Tibial nerve (tissue), 4 donors: ENCODE measurements at regions not wholly inside any gene's neighbourhood (a gene's known extent, or its start where the extent isn't known, plus 50 kb on each side); places are given as distances from the start of the nearest gene placed in this dataset.

Experiments used
- DNase-seq, 2 donors: peaks; one replicate each; pipeline ENCODE4 v3.0.0-alpha.2; 2019; ENCODE audit warnings: low spot score in 2 of 2
- H3K27ac ChIP-seq, 4 donors: fragments of 200-600 bp; sonication (generic) in 3 of 4; one replicate each; pipeline ENCODE4 v1.5.1; 2017 to 2019; ENCODE audit warnings: mild to moderate bottlenecking in 1 of 4
- H3K27me3 ChIP-seq, 2 donors: fragments of 200-600 bp; sonication (generic) in 1 of 2; one replicate each; pipeline versions ENCODE4 v1.5.1 to v1.6.0; 2017 to 2019
- H3K36me3 ChIP-seq, 3 donors: fragments of 200-600 bp; sonication (generic); one replicate each; pipeline ENCODE4 v1.5.1; 2018 to 2019
- H3K4me1 ChIP-seq, 4 donors: fragments of 200-600 bp; sonication (generic) in 3 of 4; one replicate each; pipeline ENCODE4 v1.5.1; 2017 to 2019
- H3K4me3 ChIP-seq, 4 donors: fragments of 200-600 bp; sonication (generic) in 3 of 4; one replicate each; pipeline ENCODE4 v1.5.1; 2017 to 2019; ENCODE audit warnings: mild to moderate bottlenecking in 1 of 4, moderate library complexity in 1 of 4
- H3K9me3 ChIP-seq, 4 donors: fragments of 200-600 bp; sonication (generic) in 3 of 4; one replicate each; pipeline ENCODE4 v1.5.1; 2017 to 2019
- EP300 ChIP-seq, 2 donors: sonication (generic); formaldehyde crosslinking; IDR thresholded peaks; one replicate each; pipeline ENCODE4 v1.6.1; 2017; ENCODE audit warnings: antibody characterized with exemption in 2 of 2, mild to moderate bottlenecking in 1 of 2
- POLR2A ChIP-seq, 2 donors: fragments of 450-650 bp; IDR thresholded peaks; one replicate each; pipeline ENCODE4 v1.6.1; 2017; ENCODE audit warnings: antibody characterized with exemption in 2 of 2, mild to moderate bottlenecking in 2 of 2, moderate library complexity in 2 of 2
- WGBS, 2 donors: methylation state at CpG; one replicate each; pipeline ENCODE4 v1.1.5; 2018; 5-methylcytosine and 5-hydroxymethylcytosine counted together
- TF ChIP-seq, protein P1 (sequence below), 5 experiments: fragments of 200-600 bp in 3 of 5; fragments of 450-650 bp in 2 of 5; sonication (generic) in 3 of 5; IDR thresholded peaks; one replicate each; pipeline ENCODE4 v1.5.1; 2016 to 2019; ENCODE audit warnings: antibody characterized with exemption in 5 of 5, mild to moderate bottlenecking in 3 of 5, moderate library complexity in 2 of 5

DNA sequence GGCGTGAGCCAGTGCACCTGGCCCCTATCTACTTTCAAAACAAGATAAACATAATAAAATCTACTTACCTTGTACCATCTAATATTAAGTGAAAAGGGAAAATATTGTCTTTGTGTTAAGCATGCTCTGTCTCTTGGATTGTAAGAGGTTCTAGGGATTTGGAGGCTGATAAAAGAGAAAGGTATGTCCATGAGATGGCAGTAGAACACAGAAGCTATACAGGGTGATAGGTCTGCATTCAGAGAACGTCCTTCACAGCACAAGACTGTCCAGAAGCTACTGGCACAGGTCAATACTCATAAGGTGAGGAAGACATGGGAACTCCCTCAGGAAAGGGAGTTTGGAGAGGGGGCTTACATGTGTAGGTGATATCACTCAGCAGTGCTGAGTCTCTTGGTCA is 135.5 kb downstream of the TMEM47 start:
- Histone ChIP-seq H3K36me3 (no peaks in the 10 kb centered on the region), H3K4me1 (no peaks in the 10 kb centered on the region), H3K9me3 (no peaks in the 10 kb centered on the region), H3K27ac (no peak overlapping the region), H3K4me3 (no peak overlapping the region), H3K27me3 (no peaks in the 10 kb centered on the region)
- DNase-seq: no peak
- TF ChIP-seq, protein P1, sequence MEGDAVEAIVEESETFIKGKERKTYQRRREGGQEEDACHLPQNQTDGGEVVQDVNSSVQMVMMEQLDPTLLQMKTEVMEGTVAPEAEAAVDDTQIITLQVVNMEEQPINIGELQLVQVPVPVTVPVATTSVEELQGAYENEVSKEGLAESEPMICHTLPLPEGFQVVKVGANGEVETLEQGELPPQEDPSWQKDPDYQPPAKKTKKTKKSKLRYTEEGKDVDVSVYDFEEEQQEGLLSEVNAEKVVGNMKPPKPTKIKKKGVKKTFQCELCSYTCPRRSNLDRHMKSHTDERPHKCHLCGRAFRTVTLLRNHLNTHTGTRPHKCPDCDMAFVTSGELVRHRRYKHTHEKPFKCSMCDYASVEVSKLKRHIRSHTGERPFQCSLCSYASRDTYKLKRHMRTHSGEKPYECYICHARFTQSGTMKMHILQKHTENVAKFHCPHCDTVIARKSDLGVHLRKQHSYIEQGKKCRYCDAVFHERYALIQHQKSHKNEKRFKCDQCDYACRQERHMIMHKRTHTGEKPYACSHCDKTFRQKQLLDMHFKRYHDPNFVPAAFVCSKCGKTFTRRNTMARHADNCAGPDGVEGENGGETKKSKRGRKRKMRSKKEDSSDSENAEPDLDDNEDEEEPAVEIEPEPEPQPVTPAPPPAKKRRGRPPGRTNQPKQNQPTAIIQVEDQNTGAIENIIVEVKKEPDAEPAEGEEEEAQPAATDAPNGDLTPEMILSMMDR (IDR thresholded peaks at IDR 0.05): no peak
- TF ChIP-seq POLR2A (IDR thresholded peaks at IDR 0.05) (no peak), EP300 (IDR thresholded peaks at IDR 0.05) (no peak)
- WGBS, 2 donors: 37 to 64% methylated on average over 2 of the region's 2 CpGs

DNA sequence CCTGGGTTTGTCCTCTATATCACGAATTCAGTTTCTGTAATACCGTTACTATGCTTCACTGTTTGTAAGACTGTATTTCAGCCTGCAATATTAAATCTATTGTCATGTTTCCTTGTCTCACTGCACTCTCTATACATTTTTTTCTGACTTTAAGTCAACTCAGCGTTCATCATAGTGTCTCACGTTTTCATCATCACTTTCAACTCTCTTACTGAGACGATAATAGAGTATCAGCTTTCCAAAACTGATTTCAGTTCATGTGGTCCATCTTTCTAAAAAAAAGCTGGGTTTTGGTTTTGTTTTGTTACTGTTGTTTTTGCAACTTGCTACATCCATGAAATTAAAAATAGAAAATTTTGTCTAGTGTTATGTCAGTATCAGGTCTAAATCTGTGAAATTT is 147.7 kb downstream of the TMEM47 start:
- DNase-seq: no peak
- 72 to 85% methylated on average over 5 of the region's 5 CpGs for WGBS, 2 donors
- peaks cover 0 to 4% (median 0%) of the 10 kb centered on the region in 4 donors for H3K9me3 ChIP-seq
- TF ChIP-seq POLR2A (IDR thresholded peaks at IDR 0.05) (no peak), EP300 (IDR thresholded peaks at IDR 0.05) (no peak)
- TF ChIP-seq, protein P1 (IDR thresholded peaks at IDR 0.05): no peak
- no peak overlapping the region for H3K27ac ChIP-seq
- H3K4me3 ChIP-seq: no peak overlapping the region
- H3K4me1 ChIP-seq: no peaks in the 10 kb centered on the region
- no peaks in the 10 kb centered on the region for H3K36me3 ChIP-seq
- H3K27me3 ChIP-seq: no peaks in the 10 kb centered on the region

DNA sequence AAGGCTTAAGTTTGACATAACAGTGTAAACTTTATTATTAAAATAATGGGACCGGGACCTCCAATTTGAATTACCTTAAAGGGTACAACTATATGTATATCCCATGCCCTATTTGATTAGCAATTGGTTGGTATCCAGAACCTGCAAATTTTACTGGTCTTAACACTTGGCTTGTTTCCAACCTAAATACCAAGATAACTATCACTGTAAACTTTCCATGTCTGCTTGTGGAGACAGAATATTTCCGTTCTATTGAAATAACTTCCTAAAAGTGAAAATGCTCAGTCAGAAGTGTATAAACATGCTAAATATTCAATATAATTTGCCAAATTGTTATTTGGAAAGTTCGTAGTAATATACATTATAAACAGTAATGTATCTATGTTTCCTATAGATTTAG is 154.0 kb downstream of the TMEM47 start:
- no peak for DNase-seq
- Histone ChIP-seq H3K27ac (no peak overlapping the region), H3K36me3 (no peaks in the 10 kb centered on the region), H3K27me3 (no peaks in the 10 kb centered on the region), H3K9me3 (peaks cover 0 to 4% (median 0%) of the 10 kb centered on the region in 4 donors), H3K4me1 (no peaks in the 10 kb centered on the region), H3K4me3 (no peak overlapping the region)
- 55 to 71% methylated on average over 3 of the region's 3 CpGs for WGBS, 2 donors
- TF ChIP-seq, protein P1 (IDR thresholded peaks at IDR 0.05): no peak
- TF ChIP-seq EP300 (IDR thresholded peaks at IDR 0.05) (no peak), POLR2A (IDR thresholded peaks at IDR 0.05) (no peak)

DNA sequence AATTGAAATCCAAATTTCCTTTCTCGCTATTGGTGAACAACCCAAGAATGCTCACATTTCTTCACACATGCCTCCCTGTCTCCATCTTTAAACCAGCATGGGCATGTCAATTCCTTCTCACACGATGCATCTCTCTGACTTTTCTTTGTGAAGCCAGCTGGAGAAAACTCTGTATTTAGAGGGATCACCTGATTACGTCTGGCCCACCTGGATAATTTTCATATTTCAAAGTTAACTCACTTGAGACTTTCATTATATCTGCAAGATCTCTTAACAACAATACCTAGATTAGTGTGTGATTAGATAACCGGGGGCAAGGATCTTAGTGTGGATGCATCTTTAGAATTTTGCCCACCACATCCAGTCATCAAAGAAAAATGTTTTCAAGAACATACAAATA is 164.0 kb downstream of the TMEM47 start:
- Histone ChIP-seq H3K9me3 (no peaks in the 10 kb centered on the region), H3K4me3 (no peak overlapping the region), H3K27me3 (no peaks in the 10 kb centered on the region), H3K36me3 (no peaks in the 10 kb centered on the region), H3K27ac (no peak overlapping the region), H3K4me1 (no peaks in the 10 kb centered on the region)
- WGBS, 2 donors: 76 to 91% methylated on average over 4 of the region's 4 CpGs
- DNase-seq: no peak
- TF ChIP-seq EP300 (IDR thresholded peaks at IDR 0.05): no peak

DNA sequence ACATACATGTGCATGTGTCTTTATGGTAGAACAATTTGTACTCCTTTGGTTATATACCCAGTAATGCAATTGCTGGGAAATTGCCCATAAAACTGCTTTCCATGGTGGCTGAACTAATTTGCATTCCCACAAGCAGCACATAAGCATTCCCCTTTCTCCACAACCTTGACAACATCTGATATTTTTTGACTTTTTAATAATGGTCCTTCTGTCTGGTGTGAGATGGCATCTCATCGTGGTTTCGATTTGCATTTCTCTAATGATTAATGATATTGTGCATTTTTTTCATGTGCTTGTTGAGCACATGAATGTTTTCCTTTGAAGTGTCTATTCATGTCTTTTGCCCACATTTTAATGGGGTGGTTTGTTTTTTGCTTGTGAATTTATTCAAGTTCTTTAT is 166.0 kb downstream of the TMEM47 start:
- 41 to 61% methylated on average over 2 of the region's 2 CpGs for WGBS, 2 donors
- no peak for DNase-seq
- Histone ChIP-seq H3K36me3 (no peaks in the 10 kb centered on the region), H3K4me3 (no peak overlapping the region), H3K27ac (no peak overlapping the region), H3K27me3 (no peaks in the 10 kb centered on the region), H3K9me3 (no peaks in the 10 kb centered on the region), H3K4me1 (no peaks in the 10 kb centered on the region)
- TF ChIP-seq, protein P1 (IDR thresholded peaks at IDR 0.05): no peak
- TF ChIP-seq POLR2A (IDR thresholded peaks at IDR 0.05): no peak
- no peak for TF ChIP-seq EP300 (IDR thresholded peaks at IDR 0.05)

DNA sequence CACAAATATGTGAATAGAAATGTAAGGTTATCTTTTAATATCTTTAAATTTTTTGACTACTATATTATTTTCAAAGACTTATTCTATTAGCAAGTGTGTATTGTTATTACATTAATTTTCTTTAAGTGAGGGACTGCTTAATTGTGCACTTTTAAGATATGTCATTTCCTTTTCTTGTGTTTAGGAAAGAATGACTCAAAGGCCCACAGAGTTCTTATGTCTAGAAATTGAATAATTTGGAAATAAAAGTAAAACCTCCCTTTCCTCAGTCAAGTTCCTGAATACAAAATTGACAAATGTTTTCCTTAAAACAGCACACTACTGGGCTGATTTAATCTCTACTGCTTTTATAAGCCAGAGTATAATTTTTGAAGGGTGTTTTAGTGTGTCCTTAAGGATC is 169.7 kb downstream of the TMEM47 start:
- TF ChIP-seq POLR2A (IDR thresholded peaks at IDR 0.05) (no peak), EP300 (IDR thresholded peaks at IDR 0.05) (no peak)
- TF ChIP-seq, protein P1 (IDR thresholded peaks at IDR 0.05): no peak
- Histone ChIP-seq H3K4me1 (no peaks in the 10 kb centered on the region), H3K4me3 (no peak overlapping the region), H3K27ac (no peak overlapping the region), H3K27me3 (no peaks in the 10 kb centered on the region), H3K36me3 (no peaks in the 10 kb centered on the region), H3K9me3 (no peaks in the 10 kb centered on the region)
- DNase-seq: no peak
